Lower lobe of right lung (tissue), 2 donors: ENCODE measurements at regions not wholly inside any gene's neighbourhood (a gene's known extent, or its start where the extent isn't known, plus 50 kb on each side); places are given as distances from the start of the nearest gene placed in this dataset.
"Not testable (repeated sequence)": the region's sequence is repeated elsewhere in the genome, so short reads cannot be mapped to it uniquely, and the experiment has no call there.

Experiments used
- ATAC-seq, 2 donors: fragments of 200-7000 bp; cut with Tn5 transposase; one replicate each; pipeline ENCODE4 v1.9.1; 2020 to 2022; ENCODE audit warnings: mild to moderate bottlenecking in 2 of 2, moderate library complexity in 2 of 2
- DNase-seq: peaks from one replicate; pipeline ENCODE4 v3.0.0-alpha.2; 2020
- H3K27ac ChIP-seq: fragments of 200-600 bp; one replicate; pipeline ENCODE4 v1.8.0; 2022
- H3K27me3 ChIP-seq: fragments of 200-600 bp; one replicate; pipeline ENCODE4 v1.8.0; 2022; ENCODE audit warnings: low read depth
- H3K36me3 ChIP-seq: fragments of 200-600 bp; one replicate; pipeline ENCODE4 v1.8.0; 2022; ENCODE audit warnings: mild to moderate bottlenecking
- H3K4me1 ChIP-seq: fragments of 200-600 bp; one replicate; pipeline ENCODE4 v1.8.0; 2022
- H3K4me3 ChIP-seq: fragments of 200-600 bp; one replicate; pipeline ENCODE4 v1.8.0; 2022; ENCODE audit warnings: mild to moderate bottlenecking
- H3K9me3 ChIP-seq: fragments of 200-600 bp; one replicate; pipeline ENCODE4 v1.8.0; 2022
- CTCF ChIP-seq: fragments of 200-600 bp; IDR thresholded peaks from one replicate; pipeline ENCODE4 v1.8.0; 2022; ENCODE audit warnings: antibody characterized with exemption, mild to moderate bottlenecking
- intact Hi-C: fragments of 100-400 bp; cut with DNase I; formaldehyde crosslinking; loops from one replicate; pipeline ENCODE4 v1.11.0; 2022
- donor health status: DM: no; HTN: yes; CAD: no; lungs with severe emphysema.

DNA sequence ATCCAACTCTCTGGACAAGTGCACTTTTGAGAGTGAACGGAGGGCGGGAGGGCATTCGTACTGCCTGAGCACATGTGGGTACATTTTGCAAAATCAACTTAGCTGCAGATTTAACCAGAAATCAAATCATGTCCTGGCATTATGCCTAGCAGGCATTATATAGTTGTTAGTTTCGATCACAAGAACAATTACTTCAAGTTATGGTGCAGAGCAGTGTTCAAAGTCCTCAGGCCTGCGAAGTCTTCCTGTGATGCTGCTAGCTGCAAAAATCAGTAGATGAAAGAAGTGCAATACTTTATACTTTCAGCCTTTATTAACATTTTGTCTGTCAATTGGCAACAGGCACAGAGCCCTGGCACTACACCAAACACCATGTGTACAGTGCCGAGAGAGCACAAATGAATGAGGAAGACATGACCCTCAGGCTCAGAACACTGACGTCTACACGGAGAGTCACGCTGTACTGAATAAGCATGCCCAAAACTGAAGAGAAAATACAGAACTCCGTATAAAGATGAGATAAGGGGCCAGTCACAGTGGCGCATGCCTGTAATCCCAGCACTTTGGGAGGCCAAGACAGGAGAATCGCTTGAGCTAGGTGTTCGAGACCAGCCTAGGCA lies 92.1 kb upstream of the CREB1 start:
- intact Hi-C loops: no loop called here
- H3K36me3 ChIP-seq: no peaks in the 10 kb centered on the region
- no peaks in the 10 kb centered on the region for H3K4me1 ChIP-seq
- H3K27ac ChIP-seq: no peak overlapping the region
- TF ChIP-seq CTCF: no peak
- DNase-seq (no peak), ATAC-seq (no peak)
- no peaks in the 10 kb centered on the region for H3K9me3 ChIP-seq
- no peaks in the 10 kb centered on the region for H3K27me3 ChIP-seq
- H3K4me3 ChIP-seq: no peak overlapping the region

- no peak overlapping the region for H3K4me3 ChIP-seq
- no peaks in the 10 kb centered on the region for H3K36me3 ChIP-seq
- intact Hi-C loops: no loop called here
- no peak overlapping the region for H3K27ac ChIP-seq
- ATAC-seq: no peak
- no peaks in the 10 kb centered on the region for H3K9me3 ChIP-seq
- H3K4me1 ChIP-seq: no peaks in the 10 kb centered on the region
- no peaks in the 10 kb centered on the region for H3K27me3 ChIP-seq
- TF ChIP-seq CTCF: no peak
- DNase-seq: no peak
Measured at GRCh38 chr2:207438414-207439126, 91.2 kb upstream of the CREB1 start.

GRCh38 chr2:207439881-207440280 lies 89.9 kb upstream of the CREB1 start:
- H3K36me3 ChIP-seq, ATAC-seq, H3K27me3 ChIP-seq, H3K4me1 ChIP-seq, H3K4me3 ChIP-seq, H3K9me3 ChIP-seq, intact Hi-C loops, DNase-seq, H3K27ac ChIP-seq: not testable (repeated sequence)

DNA sequence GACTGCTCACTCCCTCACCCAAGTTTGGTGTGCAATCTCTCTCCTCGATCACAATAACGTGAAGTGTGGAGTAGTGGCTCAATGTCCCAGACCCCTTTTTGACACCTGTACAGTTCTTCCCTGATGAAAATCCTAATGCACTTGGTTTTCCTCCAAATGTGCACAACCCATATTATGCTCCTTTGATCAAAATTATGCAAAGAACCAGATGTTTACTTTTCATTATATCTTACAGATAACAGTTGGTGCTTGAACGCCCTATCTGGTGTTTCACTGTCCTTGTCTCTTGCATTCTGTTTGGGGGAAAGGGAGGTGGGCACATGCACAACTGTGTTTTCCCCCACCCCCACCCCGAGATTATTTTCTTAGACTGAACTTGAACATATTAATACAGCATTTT lies 85.0 kb upstream of the CREB1 start:
- Histone ChIP-seq H3K9me3 (no peaks in the 10 kb centered on the region), H3K36me3 (no peaks in the 10 kb centered on the region), H3K27ac (no peak overlapping the region), H3K4me3 (no peak overlapping the region), H3K4me1 (no peaks in the 10 kb centered on the region), H3K27me3 (no peaks in the 10 kb centered on the region)
- intact Hi-C loops: no loop called here
- ATAC-seq (no peak), DNase-seq (no peak)
- no peak for TF ChIP-seq CTCF

DNA sequence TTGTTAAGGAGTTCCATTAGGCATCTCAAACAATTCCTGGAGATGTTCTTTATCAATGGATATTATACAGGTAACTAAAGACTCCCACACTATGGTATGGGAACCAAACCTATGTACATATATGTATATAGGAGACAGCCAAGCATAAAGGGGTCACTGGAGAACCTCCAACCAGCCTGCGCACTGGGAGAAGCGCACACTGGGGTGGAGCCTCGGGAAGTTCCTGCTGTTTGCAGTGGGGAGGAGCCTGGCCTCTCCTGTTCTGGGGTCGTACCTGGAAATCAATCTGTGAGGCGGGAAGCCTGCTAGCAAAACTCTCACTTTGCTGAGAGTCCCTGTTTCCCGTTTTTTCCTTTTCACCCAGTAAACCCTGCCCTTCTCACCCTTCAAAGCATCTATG lies 83.1 kb upstream of the CREB1 start:
- no peak overlapping the region for H3K27ac ChIP-seq
- H3K36me3 ChIP-seq: no peaks in the 10 kb centered on the region
- no peaks in the 10 kb centered on the region for H3K4me1 ChIP-seq
- no peak for TF ChIP-seq CTCF
- intact Hi-C loops: no loop called here
- ATAC-seq (no peak), DNase-seq (no peak)
- H3K27me3 ChIP-seq: no peaks in the 10 kb centered on the region
- no peaks in the 10 kb centered on the region for H3K9me3 ChIP-seq
- no peak overlapping the region for H3K4me3 ChIP-seq

GRCh38 chr2:207448006-207448405 lies 81.8 kb upstream of the CREB1 start:
- Histone ChIP-seq H3K27ac (no peak overlapping the region), H3K4me3 (no peak overlapping the region), H3K36me3 (no peaks in the 10 kb centered on the region), H3K27me3 (no peaks in the 10 kb centered on the region), H3K4me1 (no peaks in the 10 kb centered on the region), H3K9me3 (no peaks in the 10 kb centered on the region)
- DNase-seq (no peak), ATAC-seq (no peak)
- no peak for TF ChIP-seq CTCF
- intact Hi-C loops: no loop called here
